ENCODE measurements at regions not wholly inside any gene's neighbourhood (a gene's known extent, or its start where the extent isn't known, plus 50 kb on each side); places are given as distances from the start of the nearest gene placed in this dataset.

GRCh38 chr12:20272801-20273200 lies 95.5 kb upstream of the PDE3A start:
- intact Hi-C loops (cut with DNase I; ENCODE audit: low total_unique reads) = no loop called here
- Histone ChIP-seq H3K27ac (peak overlapping the region in 1 of 2 donors; percentile 19), H3K4me3 (no peak overlapping the region), H3K9me3 (no peaks in the 10 kb centered on the region), H3K36me3 (no peaks in the 10 kb centered on the region), H3K27me3 (no peaks in the 10 kb centered on the region), H3K4me1 (peaks cover 0 to 24% (median 7%) of the 10 kb centered on the region in 4 donors)
- DNase-seq = no peak
- TF ChIP-seq, protein P1, sequence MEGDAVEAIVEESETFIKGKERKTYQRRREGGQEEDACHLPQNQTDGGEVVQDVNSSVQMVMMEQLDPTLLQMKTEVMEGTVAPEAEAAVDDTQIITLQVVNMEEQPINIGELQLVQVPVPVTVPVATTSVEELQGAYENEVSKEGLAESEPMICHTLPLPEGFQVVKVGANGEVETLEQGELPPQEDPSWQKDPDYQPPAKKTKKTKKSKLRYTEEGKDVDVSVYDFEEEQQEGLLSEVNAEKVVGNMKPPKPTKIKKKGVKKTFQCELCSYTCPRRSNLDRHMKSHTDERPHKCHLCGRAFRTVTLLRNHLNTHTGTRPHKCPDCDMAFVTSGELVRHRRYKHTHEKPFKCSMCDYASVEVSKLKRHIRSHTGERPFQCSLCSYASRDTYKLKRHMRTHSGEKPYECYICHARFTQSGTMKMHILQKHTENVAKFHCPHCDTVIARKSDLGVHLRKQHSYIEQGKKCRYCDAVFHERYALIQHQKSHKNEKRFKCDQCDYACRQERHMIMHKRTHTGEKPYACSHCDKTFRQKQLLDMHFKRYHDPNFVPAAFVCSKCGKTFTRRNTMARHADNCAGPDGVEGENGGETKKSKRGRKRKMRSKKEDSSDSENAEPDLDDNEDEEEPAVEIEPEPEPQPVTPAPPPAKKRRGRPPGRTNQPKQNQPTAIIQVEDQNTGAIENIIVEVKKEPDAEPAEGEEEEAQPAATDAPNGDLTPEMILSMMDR (IDR thresholded peaks at IDR 0.05) = no peak

DNA sequence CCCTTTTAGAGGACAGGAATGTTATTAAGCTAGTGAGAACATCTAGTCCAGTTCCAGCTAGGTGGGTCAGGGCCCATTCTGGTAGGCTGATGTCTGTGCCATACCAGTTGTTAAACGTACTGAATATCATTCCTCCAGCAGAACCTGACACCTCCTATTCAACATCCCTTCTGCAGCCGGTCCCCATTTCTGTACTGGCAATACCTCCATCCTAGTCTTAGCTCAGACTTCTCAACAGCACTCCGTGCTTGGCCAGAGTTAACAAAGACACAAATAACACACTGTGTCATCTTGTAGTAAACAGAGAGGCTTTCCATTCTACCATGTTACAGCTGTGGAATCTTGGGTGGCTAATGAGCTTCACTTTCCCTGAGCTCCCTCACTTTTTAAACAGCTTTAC lies 94.3 kb upstream of the PDE3A start:
- TF ChIP-seq, protein P1 (IDR thresholded peaks at IDR 0.05) = no peak
- Histone ChIP-seq H3K9me3 (no peaks in the 10 kb centered on the region), H3K36me3 (no peaks in the 10 kb centered on the region), H3K27ac (no peak overlapping the region), H3K27me3 (no peaks in the 10 kb centered on the region), H3K4me3 (no peak overlapping the region), H3K4me1 (peaks cover 0 to 24% (median 7%) of the 10 kb centered on the region in 4 donors)
- intact Hi-C loops (cut with DNase I; ENCODE audit: low total_unique reads) = no loop called here
- DNase-seq = no peak

- no peaks in the 10 kb centered on the region for H3K36me3 ChIP-seq
- H3K27ac ChIP-seq = no peak overlapping the region
- intact Hi-C loops (cut with DNase I; ENCODE audit: low total_unique reads) = no loop called here
- no peaks in the 10 kb centered on the region for H3K27me3 ChIP-seq
- TF ChIP-seq, protein P1 (IDR thresholded peaks at IDR 0.05) = no peak
- H3K4me1 ChIP-seq = peaks cover 0 to 14% (median 1%) of the 10 kb centered on the region in 4 donors
- no peaks in the 10 kb centered on the region for H3K9me3 ChIP-seq
- H3K4me3 ChIP-seq = no peak overlapping the region
- DNase-seq = no peak
These were observed 90.1 kb upstream of the PDE3A start for GRCh38 chr12:20278276-20278675.

- Histone ChIP-seq H3K4me1 (peaks cover 0 to 6% (median 0%) of the 10 kb centered on the region in 4 donors), H3K27ac (peak overlapping the region in 1 of 2 donors; percentile 9), H3K27me3 (no peaks in the 10 kb centered on the region), H3K9me3 (no peaks in the 10 kb centered on the region), H3K4me3 (no peak overlapping the region), H3K36me3 (no peaks in the 10 kb centered on the region)
- intact Hi-C loops (cut with DNase I; ENCODE audit: low total_unique reads) = no loop called here
- TF ChIP-seq, protein P1 (IDR thresholded peaks at IDR 0.05) = no peak
- no peak for DNase-seq
These were observed 87.8 kb upstream of the PDE3A start for GRCh38 chr12:20280515-20280914.

DNA sequence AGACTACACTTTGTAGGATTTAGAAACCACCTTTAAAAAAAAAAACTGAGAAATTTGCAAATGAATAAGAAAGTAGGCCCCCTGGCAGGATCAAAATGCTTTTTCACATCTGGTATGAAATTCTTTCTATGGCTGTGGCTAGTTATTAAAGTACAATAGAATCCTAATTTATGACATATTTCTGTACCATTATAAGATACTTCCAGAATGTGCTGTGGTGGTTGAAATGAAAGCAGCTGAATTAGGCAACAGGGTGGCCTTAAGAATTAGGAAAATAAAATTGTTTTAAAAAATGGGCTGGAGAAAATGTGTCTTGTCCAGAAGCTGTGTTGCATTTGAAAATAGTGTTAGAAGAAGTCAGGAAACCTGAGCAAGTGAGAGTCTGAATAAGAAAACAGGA lies 85.9 kb upstream of the PDE3A start:
- intact Hi-C loops (cut with DNase I; ENCODE audit: low total_unique reads) = no loop called here
- H3K4me3 ChIP-seq = no peak overlapping the region
- H3K9me3 ChIP-seq = no peaks in the 10 kb centered on the region
- H3K36me3 ChIP-seq = no peaks in the 10 kb centered on the region
- H3K27me3 ChIP-seq = no peaks in the 10 kb centered on the region
- H3K27ac ChIP-seq = peak overlapping the region in 1 of 2 donors; percentile 15
- H3K4me1 ChIP-seq = peaks cover 0 to 6% (median 0%) of the 10 kb centered on the region in 4 donors
- no peak for DNase-seq
- TF ChIP-seq, protein P1 (IDR thresholded peaks at IDR 0.05) = no peak

GRCh38 chr12:20283482-20283881 lies 84.9 kb upstream of the PDE3A start:
- TF ChIP-seq, protein P1 (IDR thresholded peaks at IDR 0.05) = no peak
- H3K4me3 ChIP-seq = no peak overlapping the region
- H3K27me3 ChIP-seq = no peaks in the 10 kb centered on the region
- peaks cover 0 to 6% (median 0%) of the 10 kb centered on the region in 4 donors for H3K4me1 ChIP-seq
- H3K27ac ChIP-seq = no peak overlapping the region
- intact Hi-C loops (cut with DNase I; ENCODE audit: low total_unique reads) = no loop called here
- no peaks in the 10 kb centered on the region for H3K9me3 ChIP-seq
- H3K36me3 ChIP-seq = no peaks in the 10 kb centered on the region
- no peak for DNase-seq
